ENCODE measurements at regions not wholly inside any gene's neighbourhood (a gene's known extent, or its start where the extent isn't known, plus 50 kb on each side); places are given as distances from the start of the nearest gene placed in this dataset.

- TF ChIP-seq, protein P1, sequence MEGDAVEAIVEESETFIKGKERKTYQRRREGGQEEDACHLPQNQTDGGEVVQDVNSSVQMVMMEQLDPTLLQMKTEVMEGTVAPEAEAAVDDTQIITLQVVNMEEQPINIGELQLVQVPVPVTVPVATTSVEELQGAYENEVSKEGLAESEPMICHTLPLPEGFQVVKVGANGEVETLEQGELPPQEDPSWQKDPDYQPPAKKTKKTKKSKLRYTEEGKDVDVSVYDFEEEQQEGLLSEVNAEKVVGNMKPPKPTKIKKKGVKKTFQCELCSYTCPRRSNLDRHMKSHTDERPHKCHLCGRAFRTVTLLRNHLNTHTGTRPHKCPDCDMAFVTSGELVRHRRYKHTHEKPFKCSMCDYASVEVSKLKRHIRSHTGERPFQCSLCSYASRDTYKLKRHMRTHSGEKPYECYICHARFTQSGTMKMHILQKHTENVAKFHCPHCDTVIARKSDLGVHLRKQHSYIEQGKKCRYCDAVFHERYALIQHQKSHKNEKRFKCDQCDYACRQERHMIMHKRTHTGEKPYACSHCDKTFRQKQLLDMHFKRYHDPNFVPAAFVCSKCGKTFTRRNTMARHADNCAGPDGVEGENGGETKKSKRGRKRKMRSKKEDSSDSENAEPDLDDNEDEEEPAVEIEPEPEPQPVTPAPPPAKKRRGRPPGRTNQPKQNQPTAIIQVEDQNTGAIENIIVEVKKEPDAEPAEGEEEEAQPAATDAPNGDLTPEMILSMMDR (IDR thresholded peaks at IDR 0.05; ENCODE audit: control extremely low read depth in 1 of 3, insufficient read depth in 1 of 3, low read depth in 1 of 3, low read length in 3 of 3), result no peak
- no peak for TF ChIP-seq POLR2AphosphoS5 (IDR thresholded peaks at IDR 0.05; ENCODE audit: low read depth, low read length)
- TF ChIP-seq, protein P2, sequence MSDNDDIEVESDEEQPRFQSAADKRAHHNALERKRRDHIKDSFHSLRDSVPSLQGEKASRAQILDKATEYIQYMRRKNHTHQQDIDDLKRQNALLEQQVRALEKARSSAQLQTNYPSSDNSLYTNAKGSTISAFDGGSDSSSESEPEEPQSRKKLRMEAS (IDR thresholded peaks at IDR 0.05), result no peak
- no peak for TF ChIP-seq POLR2A (IDR thresholded peaks at IDR 0.05; ENCODE audit: control extremely low read depth in 1 of 2, low read depth in 2 of 2, low read length in 2 of 2)
- TF ChIP-seq RAD21 (IDR thresholded peaks at IDR 0.05 in 1 of 2, conservative IDR thresholded peaks at IDR 0.05 in 1 of 2; ENCODE audit: low read depth in 2 of 2, low read length in 2 of 2), result no peak
- TF ChIP-seq GABPA (IDR thresholded peaks at IDR 0.05; ENCODE audit: borderline replicate concordance, insufficient read depth, low read length), result no peak
- no peak for TF ChIP-seq JUND (IDR thresholded peaks at IDR 0.05; ENCODE audit: low read length)
- no peak for TF ChIP-seq SIRT6 (IDR thresholded peaks at IDR 0.05; ENCODE audit: low read length)
- TF ChIP-seq EZH2 (IDR thresholded peaks at IDR 0.05; ENCODE audit: low read depth, low read length, severe bottlenecking), result no peak
- TF ChIP-seq, protein P3, sequence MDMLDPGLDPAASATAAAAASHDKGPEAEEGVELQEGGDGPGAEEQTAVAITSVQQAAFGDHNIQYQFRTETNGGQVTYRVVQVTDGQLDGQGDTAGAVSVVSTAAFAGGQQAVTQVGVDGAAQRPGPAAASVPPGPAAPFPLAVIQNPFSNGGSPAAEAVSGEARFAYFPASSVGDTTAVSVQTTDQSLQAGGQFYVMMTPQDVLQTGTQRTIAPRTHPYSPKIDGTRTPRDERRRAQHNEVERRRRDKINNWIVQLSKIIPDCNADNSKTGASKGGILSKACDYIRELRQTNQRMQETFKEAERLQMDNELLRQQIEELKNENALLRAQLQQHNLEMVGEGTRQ (IDR thresholded peaks at IDR 0.05; ENCODE audit: low read length), result no peak
These were observed 209.5 kb upstream of the GALNT2 start for GRCh38 chr1:229857585-229857984.
